HepG2 (cell line): ENCODE measurements at regions not wholly inside any gene's neighbourhood (a gene's known extent, or its start where the extent isn't known, plus 50 kb on each side); places are given as distances from the start of the nearest gene placed in this dataset.

ENCODE experiments used
- AKAP8 ChIP-seq: sonication (generic); formaldehyde crosslinking; IDR thresholded peaks from 2 replicates; pipeline ENCODE4 v1.5.1; 2020; ENCODE audit warnings: mild to moderate bottlenecking, missing genetic modification reagents
- ELF1 ChIP-seq: sonication (generic); formaldehyde crosslinking; IDR thresholded peaks from 2 replicates; pipeline ENCODE4 v1.4.0; 2020; ENCODE audit warnings: missing genetic modification reagents
- GFI1 ChIP-seq: sonication (generic); formaldehyde crosslinking; IDR thresholded peaks from 2 replicates; pipeline ENCODE4 v1.5.0; 2020; ENCODE audit warnings: missing genetic modification reagents, mild to moderate bottlenecking, borderline replicate concordance
- HNRNPLL ChIP-seq: fragments of 200-400 bp; formaldehyde crosslinking; IDR thresholded peaks from 2 replicates; pipeline ENCODE4 v1.6.1; 2017; ENCODE audit warnings: mild to moderate bottlenecking, low read depth, low read length; ENCODE audit not compliant: poor library complexity, severe bottlenecking
- IRF2 ChIP-seq: IDR thresholded peaks from 2 replicates; pipeline ENCODE4 v1.6.1; 2018; ENCODE audit warnings: missing genetic modification reagents, missing compliant biosample characterization
- MYNN ChIP-seq: sonication (generic); formaldehyde crosslinking; IDR thresholded peaks from 2 replicates; pipeline ENCODE4 v1.4.0; 2020; ENCODE audit warnings: mild to moderate bottlenecking, low read depth, missing genetic modification reagents
- NFE2L2 ChIP-seq: fragments of 150-350 bp; IDR thresholded peaks from 2 replicates; pipeline ENCODE4 v1.6.1; 2014; ENCODE audit warnings: low read length
- NFKBIZ ChIP-seq: IDR thresholded peaks from 2 replicates; pipeline ENCODE4 v1.6.1; 2018; ENCODE audit warnings: missing genetic modification reagents, missing compliant biosample characterization
- RFXANK ChIP-seq: IDR thresholded peaks from 2 replicates; pipeline ENCODE4 v1.6.1; 2016
- SIN3B ChIP-seq: fragments of 150-350 bp; IDR thresholded peaks from 2 replicates; pipeline ENCODE4 v1.6.1; 2014; ENCODE audit warnings: low read length
- SNAI1 ChIP-seq: sonication (generic); formaldehyde crosslinking; IDR thresholded peaks from 2 replicates; pipeline ENCODE4 v1.5.0; 2020; ENCODE audit warnings: mild to moderate bottlenecking, missing genetic modification reagents, borderline replicate concordance
- U2AF1 ChIP-seq: fragments of 200-400 bp; formaldehyde crosslinking; optimal IDR thresholded peaks from 2 replicates; pipeline ENCODE3; 2017; ENCODE audit warnings: mild to moderate bottlenecking, low read depth, low read length
- ZBTB46 ChIP-seq: sonication (generic); formaldehyde crosslinking; IDR thresholded peaks from 2 replicates; pipeline ENCODE4 v1.4.0; 2020; ENCODE audit warnings: mild to moderate bottlenecking, missing genetic modification reagents, borderline replicate concordance
- ZNF329 ChIP-seq: sonication (generic); formaldehyde crosslinking; IDR thresholded peaks from 2 replicates; pipeline ENCODE4 v1.9.0; 2021; ENCODE audit warnings: low read depth, mild to moderate bottlenecking, missing genetic modification reagents
- ZNF331 ChIP-seq: sonication (generic); formaldehyde crosslinking; IDR thresholded peaks from 2 replicates; pipeline ENCODE4 v1.4.0; 2020; ENCODE audit warnings: missing genetic modification reagents
- ZNF34 ChIP-seq: sonication (generic); formaldehyde crosslinking; IDR thresholded peaks from 2 replicates; pipeline ENCODE4 v1.4.0; 2020; ENCODE audit warnings: mild to moderate bottlenecking, missing genetic modification reagents, borderline replicate concordance
- ZNF354B ChIP-seq: sonication (generic); formaldehyde crosslinking; IDR thresholded peaks from 2 replicates; pipeline ENCODE4 v1.8.0; 2022; ENCODE audit warnings: mild to moderate bottlenecking, missing genetic modification reagents
- ZNF614 ChIP-seq: IDR thresholded peaks from 2 replicates; pipeline ENCODE4 v1.6.1; 2018; ENCODE audit warnings: missing biosample characterization, missing genetic modification reagents, inconsistent platforms, borderline replicate concordance
- TF ChIP-seq, protein P1 (sequence below): sonication (generic); formaldehyde crosslinking; IDR thresholded peaks from 2 replicates; pipeline ENCODE4 v1.9.0; 2021; ENCODE audit warnings: mild to moderate bottlenecking, missing genetic modification reagents
- TF ChIP-seq, protein P2 (sequence below): IDR thresholded peaks from 2 replicates; pipeline ENCODE4 v1.4.0; 2020; ENCODE audit warnings: mild to moderate bottlenecking, missing genetic modification reagents

GRCh38 chr16:72467157-72467759, 295.3 kb upstream of the PMFBP1 start (continued):
- TF ChIP-seq, protein P1, sequence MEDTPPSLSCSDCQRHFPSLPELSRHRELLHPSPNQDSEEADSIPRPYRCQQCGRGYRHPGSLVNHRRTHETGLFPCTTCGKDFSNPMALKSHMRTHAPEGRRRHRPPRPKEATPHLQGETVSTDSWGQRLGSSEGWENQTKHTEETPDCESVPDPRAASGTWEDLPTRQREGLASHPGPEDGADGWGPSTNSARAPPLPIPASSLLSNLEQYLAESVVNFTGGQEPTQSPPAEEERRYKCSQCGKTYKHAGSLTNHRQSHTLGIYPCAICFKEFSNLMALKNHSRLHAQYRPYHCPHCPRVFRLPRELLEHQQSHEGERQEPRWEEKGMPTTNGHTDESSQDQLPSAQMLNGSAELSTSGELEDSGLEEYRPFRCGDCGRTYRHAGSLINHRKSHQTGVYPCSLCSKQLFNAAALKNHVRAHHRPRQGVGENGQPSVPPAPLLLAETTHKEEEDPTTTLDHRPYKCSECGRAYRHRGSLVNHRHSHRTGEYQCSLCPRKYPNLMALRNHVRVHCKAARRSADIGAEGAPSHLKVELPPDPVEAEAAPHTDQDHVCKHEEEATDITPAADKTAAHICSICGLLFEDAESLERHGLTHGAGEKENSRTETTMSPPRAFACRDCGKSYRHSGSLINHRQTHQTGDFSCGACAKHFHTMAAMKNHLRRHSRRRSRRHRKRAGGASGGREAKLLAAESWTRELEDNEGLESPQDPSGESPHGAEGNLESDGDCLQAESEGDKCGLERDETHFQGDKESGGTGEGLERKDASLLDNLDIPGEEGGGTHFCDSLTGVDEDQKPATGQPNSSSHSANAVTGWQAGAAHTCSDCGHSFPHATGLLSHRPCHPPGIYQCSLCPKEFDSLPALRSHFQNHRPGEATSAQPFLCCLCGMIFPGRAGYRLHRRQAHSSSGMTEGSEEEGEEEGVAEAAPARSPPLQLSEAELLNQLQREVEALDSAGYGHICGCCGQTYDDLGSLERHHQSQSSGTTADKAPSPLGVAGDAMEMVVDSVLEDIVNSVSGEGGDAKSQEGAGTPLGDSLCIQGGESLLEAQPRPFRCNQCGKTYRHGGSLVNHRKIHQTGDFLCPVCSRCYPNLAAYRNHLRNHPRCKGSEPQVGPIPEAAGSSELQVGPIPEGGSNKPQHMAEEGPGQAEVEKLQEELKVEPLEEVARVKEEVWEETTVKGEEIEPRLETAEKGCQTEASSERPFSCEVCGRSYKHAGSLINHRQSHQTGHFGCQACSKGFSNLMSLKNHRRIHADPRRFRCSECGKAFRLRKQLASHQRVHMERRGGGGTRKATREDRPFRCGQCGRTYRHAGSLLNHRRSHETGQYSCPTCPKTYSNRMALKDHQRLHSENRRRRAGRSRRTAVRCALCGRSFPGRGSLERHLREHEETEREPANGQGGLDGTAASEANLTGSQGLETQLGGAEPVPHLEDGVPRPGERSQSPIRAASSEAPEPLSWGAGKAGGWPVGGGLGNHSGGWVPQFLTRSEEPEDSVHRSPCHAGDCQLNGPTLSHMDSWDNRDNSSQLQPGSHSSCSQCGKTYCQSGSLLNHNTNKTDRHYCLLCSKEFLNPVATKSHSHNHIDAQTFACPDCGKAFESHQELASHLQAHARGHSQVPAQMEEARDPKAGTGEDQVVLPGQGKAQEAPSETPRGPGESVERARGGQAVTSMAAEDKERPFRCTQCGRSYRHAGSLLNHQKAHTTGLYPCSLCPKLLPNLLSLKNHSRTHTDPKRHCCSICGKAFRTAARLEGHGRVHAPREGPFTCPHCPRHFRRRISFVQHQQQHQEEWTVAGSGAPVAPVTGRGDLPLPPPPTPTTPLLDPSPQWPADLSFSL = no peak
- TF ChIP-seq SNAI1 (no peak), U2AF1 (no peak), SIN3B (no peak), GFI1 (no peak), ZNF331 (CRISPR knock-in tag) (0 out of 2 replicates have a peak, but pooled peaks have one; percentile 59), RFXANK (CRISPR knock-in tag) (no peak), ZBTB46 (no peak), MYNN (no peak), ZNF329 (CRISPR knock-in tag) (no peak), AKAP8 (no peak), ZNF614 (CRISPR knock-in tag) (0 out of 2 replicates have a peak, but pooled peaks have one; percentile 35), NFKBIZ (CRISPR knock-in tag) (no peak), ELF1 (CRISPR knock-in tag) (no peak), NFE2L2 (no peak), IRF2 (CRISPR knock-in tag) (0 out of 2 replicates have a peak, but pooled peaks have one; percentile 23), ZNF34 (CRISPR knock-in tag) (no peak), HNRNPLL (no peak), ZNF354B (CRISPR knock-in tag) (no peak)
- TF ChIP-seq, protein P2, sequence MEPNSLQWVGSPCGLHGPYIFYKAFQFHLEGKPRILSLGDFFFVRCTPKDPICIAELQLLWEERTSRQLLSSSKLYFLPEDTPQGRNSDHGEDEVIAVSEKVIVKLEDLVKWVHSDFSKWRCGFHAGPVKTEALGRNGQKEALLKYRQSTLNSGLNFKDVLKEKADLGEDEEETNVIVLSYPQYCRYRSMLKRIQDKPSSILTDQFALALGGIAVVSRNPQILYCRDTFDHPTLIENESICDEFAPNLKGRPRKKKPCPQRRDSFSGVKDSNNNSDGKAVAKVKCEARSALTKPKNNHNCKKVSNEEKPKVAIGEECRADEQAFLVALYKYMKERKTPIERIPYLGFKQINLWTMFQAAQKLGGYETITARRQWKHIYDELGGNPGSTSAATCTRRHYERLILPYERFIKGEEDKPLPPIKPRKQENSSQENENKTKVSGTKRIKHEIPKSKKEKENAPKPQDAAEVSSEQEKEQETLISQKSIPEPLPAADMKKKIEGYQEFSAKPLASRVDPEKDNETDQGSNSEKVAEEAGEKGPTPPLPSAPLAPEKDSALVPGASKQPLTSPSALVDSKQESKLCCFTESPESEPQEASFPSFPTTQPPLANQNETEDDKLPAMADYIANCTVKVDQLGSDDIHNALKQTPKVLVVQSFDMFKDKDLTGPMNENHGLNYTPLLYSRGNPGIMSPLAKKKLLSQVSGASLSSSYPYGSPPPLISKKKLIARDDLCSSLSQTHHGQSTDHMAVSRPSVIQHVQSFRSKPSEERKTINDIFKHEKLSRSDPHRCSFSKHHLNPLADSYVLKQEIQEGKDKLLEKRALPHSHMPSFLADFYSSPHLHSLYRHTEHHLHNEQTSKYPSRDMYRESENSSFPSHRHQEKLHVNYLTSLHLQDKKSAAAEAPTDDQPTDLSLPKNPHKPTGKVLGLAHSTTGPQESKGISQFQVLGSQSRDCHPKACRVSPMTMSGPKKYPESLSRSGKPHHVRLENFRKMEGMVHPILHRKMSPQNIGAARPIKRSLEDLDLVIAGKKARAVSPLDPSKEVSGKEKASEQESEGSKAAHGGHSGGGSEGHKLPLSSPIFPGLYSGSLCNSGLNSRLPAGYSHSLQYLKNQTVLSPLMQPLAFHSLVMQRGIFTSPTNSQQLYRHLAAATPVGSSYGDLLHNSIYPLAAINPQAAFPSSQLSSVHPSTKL (CRISPR knock-in tag) = peak; percentile 31; the same call in 1 of the 2 replicates
